CD4-positive, alpha-beta T cell treated with Interleukin-17A for 1 hour (primary cell): ENCODE measurements at regions not wholly inside any gene's neighbourhood (a gene's known extent, or its start where the extent isn't known, plus 50 kb on each side); places are given as distances from the start of the nearest gene placed in this dataset.
A peak's percentile ranks its signal among the peaks of the same experiment; 100 is the strongest.

Source experiments
- DNase-seq: peaks from one replicate; pipeline ENCODE4 v3.0.0-alpha.2; 2020

GRCh38 chr3:107428051-107428858 lies 51.0 kb downstream of the CCDC54 start:
- no peak for DNase-seq

GRCh38 chr3:107429320-107430181 lies 52.3 kb downstream of the CCDC54 start:
- peak; percentile 64 for DNase-seq

- DNase-seq, result no peak
Observed at GRCh38 chr3:107430214-107430995, 53.2 kb downstream of the CCDC54 start.

- peak; percentile 29 for DNase-seq
Observed at GRCh38 chr3:107430996-107431245, 53.7 kb downstream of the CCDC54 start.

- DNase-seq, result peak; percentile 34
Observed at GRCh38 chr3:107431246-107432012, 54.2 kb downstream of the CCDC54 start.

- DNase-seq, result no peak
Observed at GRCh38 chr3:107432013-107432515, 54.8 kb downstream of the CCDC54 start.

- DNase-seq, result no peak
Observed at GRCh38 chr3:107432646-107433045, 55.4 kb downstream of the CCDC54 start.

- DNase-seq, result no peak
Observed at GRCh38 chr3:107436029-107436428, 58.8 kb downstream of the CCDC54 start.

GRCh38 chr3:107438671-107439070 lies 61.4 kb downstream of the CCDC54 start:
- DNase-seq, result no peak

- no peak for DNase-seq
Observed at GRCh38 chr3:107441617-107442016, 64.4 kb downstream of the CCDC54 start.

GRCh38 chr3:107443461-107443860 lies 66.2 kb downstream of the CCDC54 start:
- DNase-seq, result no peak

- no peak for DNase-seq
Observed at GRCh38 chr3:107446706-107447105, 69.5 kb downstream of the CCDC54 start.

- no peak for DNase-seq
Observed at GRCh38 chr3:107450254-107450893, 72.4 kb upstream of the BBX start.

- no peak for DNase-seq
Observed at GRCh38 chr3:107452436-107452835, 70.3 kb upstream of the BBX start.

GRCh38 chr3:107453504-107453903 lies 69.3 kb upstream of the BBX start:
- no peak for DNase-seq

- no peak for DNase-seq
Observed at GRCh38 chr3:107455621-107456020, 67.1 kb upstream of the BBX start.

GRCh38 chr3:107456501-107456900 lies 66.3 kb upstream of the BBX start:
- no peak for DNase-seq

GRCh38 chr3:107458871-107459270 lies 63.9 kb upstream of the BBX start:
- no peak for DNase-seq

- no peak for DNase-seq
Observed at GRCh38 chr3:107461721-107462120, 61.0 kb upstream of the BBX start.

- DNase-seq, result no peak
Observed at GRCh38 chr3:107464037-107464436, 58.7 kb upstream of the BBX start.

- DNase-seq, result no peak
Observed at GRCh38 chr3:107465064-107465631, 57.6 kb upstream of the BBX start.

GRCh38 chr3:107468782-107469181 lies 54.0 kb upstream of the BBX start:
- DNase-seq, result no peak
